ENCODE measurements at regions not wholly inside any gene's neighbourhood (a gene's known extent, or its start where the extent isn't known, plus 50 kb on each side); places are given as distances from the start of the nearest gene placed in this dataset.

- no peak for DNase-seq
- no peaks in the 10 kb centered on the region for H4K20me1 ChIP-seq (ENCODE audit: low read length)
- H3F3A ChIP-seq (ENCODE audit: low read length, unreplicated experiment), result no peaks in the 10 kb centered on the region
- intact Hi-C loops (cut with micrococcal nuclease), result no loop called here
- H3K79me2 ChIP-seq (ENCODE audit: low read length), result no peaks in the 10 kb centered on the region
- H3K9me2 ChIP-seq (replicated peaks; ENCODE audit: low read length), result no peaks in the 10 kb centered on the region
- H3K9me3 ChIP-seq (ENCODE audit: low read length), result no peaks in the 10 kb centered on the region
- BruUV-seq (replicated peaks), result no TSS peak
- ATAC-seq, result no peak
- H3K27me3 ChIP-seq (ENCODE audit: low read length), result no peaks in the 10 kb centered on the region
- ChIA-PET CTCF (no interaction called here), POLR2A (ENCODE audit: unreplicated experiment) (no interaction called here)
- no peak for TF ChIP-seq EZH2 (IDR thresholded peaks at IDR 0.05; ENCODE audit: low read length, unreplicated experiment)
- no peak for TF ChIP-seq CTCF (conservative IDR thresholded peaks at IDR 0.05; ENCODE audit: low read depth, low read length)
- no peak for TF ChIP-seq EZH2phosphoT487 (IDR thresholded peaks at IDR 0.05; ENCODE audit: borderline replicate concordance, low read length)
- no peak overlapping the region for H3K9ac ChIP-seq (ENCODE audit: low read length)
- H3K4me2 ChIP-seq (ENCODE audit: low read length), result no peak overlapping the region
- no peaks in the 10 kb centered on the region for H3K4me1 ChIP-seq (ENCODE audit: insufficient read depth, low read length)
- no peak overlapping the region for H3K4me3 ChIP-seq (ENCODE audit: low read length)
- no peak overlapping the region for H2AFZ ChIP-seq (ENCODE audit: low read length)
- no peaks in the 10 kb centered on the region for H3K36me3 ChIP-seq (ENCODE audit: low read depth, low read length)
- no peak overlapping the region for H3K27ac ChIP-seq (ENCODE audit: low read length)
Measured at GRCh38 chr5:101153526-101153925, 250.4 kb upstream of the ST8SIA4 start.

GRCh38 chr5:101143526-101143925 lies 240.4 kb upstream of the ST8SIA4 start:
- Histone ChIP-seq H3K4me1 (ENCODE audit: insufficient read depth, low read length) (no peaks in the 10 kb centered on the region), H3F3A (ENCODE audit: low read length, unreplicated experiment) (no peaks in the 10 kb centered on the region), H3K36me3 (ENCODE audit: low read depth, low read length) (no peaks in the 10 kb centered on the region), H3K27ac (ENCODE audit: low read length) (no peak overlapping the region), H3K9me3 (ENCODE audit: low read length) (no peaks in the 10 kb centered on the region), H4K20me1 (ENCODE audit: low read length) (no peaks in the 10 kb centered on the region), H3K4me2 (ENCODE audit: low read length) (no peak overlapping the region), H2AFZ (ENCODE audit: low read length) (no peak overlapping the region), H3K9ac (ENCODE audit: low read length) (no peak overlapping the region), H3K9me2 (replicated peaks; ENCODE audit: low read length) (no peaks in the 10 kb centered on the region), H3K27me3 (ENCODE audit: low read length) (no peaks in the 10 kb centered on the region), H3K4me3 (ENCODE audit: low read length) (no peak overlapping the region), H3K79me2 (ENCODE audit: low read length) (no peaks in the 10 kb centered on the region)
- no peak for TF ChIP-seq EZH2 (IDR thresholded peaks at IDR 0.05; ENCODE audit: low read length, unreplicated experiment)
- TF ChIP-seq EZH2phosphoT487 (IDR thresholded peaks at IDR 0.05; ENCODE audit: borderline replicate concordance, low read length), result no peak
- no peak for TF ChIP-seq CTCF (conservative IDR thresholded peaks at IDR 0.05; ENCODE audit: low read depth, low read length)
- ATAC-seq (no peak), DNase-seq (no peak)
- BruUV-seq (replicated peaks), result no TSS peak
- intact Hi-C loops (cut with micrococcal nuclease), result no loop called here
- CTCF ChIA-PET, result no interaction called here
- POLR2A ChIA-PET (ENCODE audit: unreplicated experiment), result no interaction called here

- no peaks in the 10 kb centered on the region for H4K20me1 ChIP-seq (ENCODE audit: low read length)
Measured at GRCh38 chr5:101142102-101142501, 239.0 kb upstream of the ST8SIA4 start.

More at GRCh38 chr5:101142102-101142501, 239.0 kb upstream of the ST8SIA4 start:
- Histone ChIP-seq H3F3A (ENCODE audit: low read length, unreplicated experiment) (no peaks in the 10 kb centered on the region), H3K4me1 (ENCODE audit: insufficient read depth, low read length) (no peaks in the 10 kb centered on the region), H3K27ac (ENCODE audit: low read length) (no peak overlapping the region), H3K9me2 (replicated peaks; ENCODE audit: low read length) (no peaks in the 10 kb centered on the region), H3K9ac (ENCODE audit: low read length) (no peak overlapping the region), H3K4me2 (ENCODE audit: low read length) (no peak overlapping the region), H3K79me2 (ENCODE audit: low read length) (no peaks in the 10 kb centered on the region), H3K27me3 (ENCODE audit: low read length) (no peaks in the 10 kb centered on the region), H3K4me3 (ENCODE audit: low read length) (no peak overlapping the region), H3K36me3 (ENCODE audit: low read depth, low read length) (no peaks in the 10 kb centered on the region), H2AFZ (ENCODE audit: low read length) (no peak overlapping the region), H3K9me3 (ENCODE audit: low read length) (no peaks in the 10 kb centered on the region)
- POLR2A ChIA-PET (ENCODE audit: unreplicated experiment), result no interaction called here
- intact Hi-C loops (cut with micrococcal nuclease), result no loop called here
- TF ChIP-seq EZH2phosphoT487 (IDR thresholded peaks at IDR 0.05; ENCODE audit: borderline replicate concordance, low read length) (no peak), CTCF (conservative IDR thresholded peaks at IDR 0.05; ENCODE audit: low read depth, low read length) (no peak), EZH2 (IDR thresholded peaks at IDR 0.05; ENCODE audit: low read length, unreplicated experiment) (no peak)
- CTCF ChIA-PET, result no interaction called here
- no peak; the same call in 1 of the 2 replicates for ATAC-seq
- DNase-seq, result peak; percentile 29
- no TSS peak for BruUV-seq (replicated peaks)

Measured in PC-3 (cell line).